ENCODE measurements at regions not wholly inside any gene's neighbourhood (a gene's known extent, or its start where the extent isn't known, plus 50 kb on each side); places are given as distances from the start of the nearest gene placed in this dataset.

- H3K27me3 Mint-ChIP-seq (ENCODE audit: insufficient read depth) = peaks cover 4% of the 10 kb centered on the region
- Histone ChIP-seq H3K9me3 (ENCODE audit: control insufficient read depth, low read length) (peaks cover 27% of the 10 kb centered on the region), H3K27me3 (ENCODE audit: control insufficient read depth, insufficient read depth, low read length, poor library complexity, severe bottlenecking) (no peaks in the 10 kb centered on the region), H3K36me3 (ENCODE audit: control insufficient read depth, insufficient read depth, low read length) (no peaks in the 10 kb centered on the region), H3K27ac (ENCODE audit: low read depth, low read length) (no peak overlapping the region), H3K4me1 (ENCODE audit: control insufficient read depth, insufficient read depth, low read length) (no peaks in the 10 kb centered on the region), H3K9ac (ENCODE audit: extremely low read depth, low read length, poor library complexity, severe bottlenecking) (no peak overlapping the region), H3K4me3 (ENCODE audit: low read length) (no peak overlapping the region)
- peaks cover 8% of the 10 kb centered on the region for H3K4me1 Mint-ChIP-seq
- TF ChIP-seq, protein P1, sequence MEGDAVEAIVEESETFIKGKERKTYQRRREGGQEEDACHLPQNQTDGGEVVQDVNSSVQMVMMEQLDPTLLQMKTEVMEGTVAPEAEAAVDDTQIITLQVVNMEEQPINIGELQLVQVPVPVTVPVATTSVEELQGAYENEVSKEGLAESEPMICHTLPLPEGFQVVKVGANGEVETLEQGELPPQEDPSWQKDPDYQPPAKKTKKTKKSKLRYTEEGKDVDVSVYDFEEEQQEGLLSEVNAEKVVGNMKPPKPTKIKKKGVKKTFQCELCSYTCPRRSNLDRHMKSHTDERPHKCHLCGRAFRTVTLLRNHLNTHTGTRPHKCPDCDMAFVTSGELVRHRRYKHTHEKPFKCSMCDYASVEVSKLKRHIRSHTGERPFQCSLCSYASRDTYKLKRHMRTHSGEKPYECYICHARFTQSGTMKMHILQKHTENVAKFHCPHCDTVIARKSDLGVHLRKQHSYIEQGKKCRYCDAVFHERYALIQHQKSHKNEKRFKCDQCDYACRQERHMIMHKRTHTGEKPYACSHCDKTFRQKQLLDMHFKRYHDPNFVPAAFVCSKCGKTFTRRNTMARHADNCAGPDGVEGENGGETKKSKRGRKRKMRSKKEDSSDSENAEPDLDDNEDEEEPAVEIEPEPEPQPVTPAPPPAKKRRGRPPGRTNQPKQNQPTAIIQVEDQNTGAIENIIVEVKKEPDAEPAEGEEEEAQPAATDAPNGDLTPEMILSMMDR (conservative IDR thresholded peaks at IDR 0.05) = no peak
- no peak overlapping the region for H3K4me3 Mint-ChIP-seq
- H3K9me3 Mint-ChIP-seq = peaks cover 25% of the 10 kb centered on the region
- H3K36me3 Mint-ChIP-seq (ENCODE audit: low read depth) = peaks cover 3% of the 10 kb centered on the region
- 88% methylated on average over 1 of the region's 1 CpG; no CpG with 5 or more reads in 1 of the 2 experiments for WGBS, 2 experiments (ENCODE audit: insufficient coverage in 1 of 2, insufficient read length in 1 of 2)
- H3K27ac Mint-ChIP-seq = no peak overlapping the region
- no peak for DNase-seq
Observed at GRCh38 chr21:27057997-27058396, 91.1 kb upstream of the ADAMTS5 start.

- Mint-ChIP-seq H3K9me3 (no peaks in the 10 kb centered on the region), H3K4me3 (no peak overlapping the region), H3K27ac (peak overlapping the region; percentile 60), H3K4me1 (peaks cover 16% of the 10 kb centered on the region), H3K36me3 (ENCODE audit: low read depth) (no peaks in the 10 kb centered on the region), H3K27me3 (ENCODE audit: insufficient read depth) (no peaks in the 10 kb centered on the region)
- no peaks in the 10 kb centered on the region for H3K27me3 ChIP-seq (ENCODE audit: control insufficient read depth, insufficient read depth, low read length, poor library complexity, severe bottlenecking)
- TF ChIP-seq, protein P1 (conservative IDR thresholded peaks at IDR 0.05) = no peak
- no peak for DNase-seq
- no peak overlapping the region for H3K27ac ChIP-seq (ENCODE audit: low read depth, low read length)
- no peak overlapping the region for H3K9ac ChIP-seq (ENCODE audit: extremely low read depth, low read length, poor library complexity, severe bottlenecking)
- peak overlapping the region; percentile 0 for H3K4me3 ChIP-seq (ENCODE audit: low read length)
- no peaks in the 10 kb centered on the region for H3K9me3 ChIP-seq (ENCODE audit: control insufficient read depth, low read length)
- H3K36me3 ChIP-seq (ENCODE audit: control insufficient read depth, insufficient read depth, low read length) = no peaks in the 10 kb centered on the region
- peaks cover 3% of the 10 kb centered on the region for H3K4me1 ChIP-seq (ENCODE audit: control insufficient read depth, insufficient read depth, low read length)
Observed at GRCh38 chr21:27047658-27048314, 80.9 kb upstream of the ADAMTS5 start.

- H3K36me3 Mint-ChIP-seq (ENCODE audit: low read depth) = no peaks in the 10 kb centered on the region
Observed at GRCh38 chr21:27047283-27047657, 80.4 kb upstream of the ADAMTS5 start.

More at GRCh38 chr21:27047283-27047657, 80.4 kb upstream of the ADAMTS5 start:
- no peak overlapping the region for H3K9ac ChIP-seq (ENCODE audit: extremely low read depth, low read length, poor library complexity, severe bottlenecking)
- H3K4me1 ChIP-seq (ENCODE audit: control insufficient read depth, insufficient read depth, low read length) = peaks cover 3% of the 10 kb centered on the region
- H3K4me3 ChIP-seq (ENCODE audit: low read length) = peak overlapping the region; percentile 0
- Mint-ChIP-seq H3K27me3 (ENCODE audit: insufficient read depth) (no peaks in the 10 kb centered on the region), H3K27ac (peak overlapping the region; percentile 60), H3K9me3 (no peaks in the 10 kb centered on the region), H3K4me1 (peaks cover 16% of the 10 kb centered on the region), H3K4me3 (no peak overlapping the region)
- H3K36me3 ChIP-seq (ENCODE audit: control insufficient read depth, insufficient read depth, low read length) = no peaks in the 10 kb centered on the region
- 73 to 77% methylated on average over 2 to 3 of the region's 3 CpGs for WGBS, 2 experiments (ENCODE audit: insufficient coverage in 1 of 2, insufficient read length in 1 of 2)
- H3K27ac ChIP-seq (ENCODE audit: low read depth, low read length) = no peak overlapping the region
- DNase-seq = no peak
- TF ChIP-seq, protein P1 (conservative IDR thresholded peaks at IDR 0.05) = no peak
- H3K9me3 ChIP-seq (ENCODE audit: control insufficient read depth, low read length) = no peaks in the 10 kb centered on the region
- no peaks in the 10 kb centered on the region for H3K27me3 ChIP-seq (ENCODE audit: control insufficient read depth, insufficient read depth, low read length, poor library complexity, severe bottlenecking)

Data from endodermal cell (in vitro differentiated cells).